22Rv1 (cell line): ENCODE measurements at regions not wholly inside any gene's neighbourhood (a gene's known extent, or its start where the extent isn't known, plus 50 kb on each side); places are given as distances from the start of the nearest gene placed in this dataset.

Source experiments
- H3K27ac ChIP-seq: fragments of 450-650 bp; 2 replicates; pipeline ENCODE4 v1.5.1; 2017
- ZFX ChIP-seq: fragments of 450-650 bp; IDR thresholded peaks from 2 replicates; pipeline ENCODE4 v1.6.1; 2017; ENCODE audit warnings: antibody characterized with exemption, borderline replicate concordance
- TF ChIP-seq, protein P1 (sequence below): fragments of 450-650 bp; IDR thresholded peaks from 2 replicates; pipeline ENCODE4 v1.5.1; 2017; ENCODE audit warnings: mild to moderate bottlenecking

DNA sequence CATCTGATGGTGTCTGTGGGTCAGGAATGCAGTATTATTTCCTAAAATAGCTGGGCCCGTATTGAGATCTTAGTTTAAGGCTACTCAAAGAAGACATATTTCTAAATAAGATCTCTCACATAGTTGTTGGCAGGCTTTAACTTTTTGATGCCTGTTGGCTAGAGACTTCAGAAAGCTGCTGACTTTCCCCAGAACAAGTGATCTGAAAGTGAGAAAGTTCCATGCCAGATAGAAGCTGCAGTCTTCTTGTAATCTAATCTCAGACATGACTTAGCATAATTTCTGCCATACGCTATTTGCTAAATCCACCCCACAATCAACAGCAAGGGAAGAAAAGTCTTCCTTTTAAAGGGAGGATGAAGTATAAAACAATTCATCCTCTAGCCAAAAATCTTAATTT, 867.1 kb downstream of the IGSF11 start:
- TF ChIP-seq, protein P1, sequence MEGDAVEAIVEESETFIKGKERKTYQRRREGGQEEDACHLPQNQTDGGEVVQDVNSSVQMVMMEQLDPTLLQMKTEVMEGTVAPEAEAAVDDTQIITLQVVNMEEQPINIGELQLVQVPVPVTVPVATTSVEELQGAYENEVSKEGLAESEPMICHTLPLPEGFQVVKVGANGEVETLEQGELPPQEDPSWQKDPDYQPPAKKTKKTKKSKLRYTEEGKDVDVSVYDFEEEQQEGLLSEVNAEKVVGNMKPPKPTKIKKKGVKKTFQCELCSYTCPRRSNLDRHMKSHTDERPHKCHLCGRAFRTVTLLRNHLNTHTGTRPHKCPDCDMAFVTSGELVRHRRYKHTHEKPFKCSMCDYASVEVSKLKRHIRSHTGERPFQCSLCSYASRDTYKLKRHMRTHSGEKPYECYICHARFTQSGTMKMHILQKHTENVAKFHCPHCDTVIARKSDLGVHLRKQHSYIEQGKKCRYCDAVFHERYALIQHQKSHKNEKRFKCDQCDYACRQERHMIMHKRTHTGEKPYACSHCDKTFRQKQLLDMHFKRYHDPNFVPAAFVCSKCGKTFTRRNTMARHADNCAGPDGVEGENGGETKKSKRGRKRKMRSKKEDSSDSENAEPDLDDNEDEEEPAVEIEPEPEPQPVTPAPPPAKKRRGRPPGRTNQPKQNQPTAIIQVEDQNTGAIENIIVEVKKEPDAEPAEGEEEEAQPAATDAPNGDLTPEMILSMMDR, result no peak
- TF ChIP-seq ZFX, result no peak
- H3K27ac ChIP-seq, result no peak overlapping the region

DNA sequence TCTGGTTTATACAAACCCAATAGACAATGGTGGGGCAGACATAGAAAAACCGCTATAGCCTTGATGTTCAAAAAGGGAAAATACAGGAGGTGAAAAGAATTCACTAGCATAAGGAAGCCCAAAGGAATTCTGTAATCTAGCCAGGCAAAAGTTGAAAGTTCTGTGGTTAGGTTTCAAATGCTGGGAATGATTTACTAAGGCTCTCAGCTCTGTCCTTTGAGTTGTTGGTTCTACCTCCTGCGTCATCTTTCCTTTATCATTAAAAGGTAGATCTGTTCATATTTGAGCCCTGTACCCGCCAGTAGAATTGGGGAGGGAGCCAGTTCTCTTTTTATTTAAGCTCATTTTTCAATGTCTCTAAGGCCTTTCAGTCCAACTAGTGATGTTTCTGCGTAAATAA, 866.5 kb downstream of the IGSF11 start:
- TF ChIP-seq, protein P1, result no peak
- no peak for TF ChIP-seq ZFX
- no peak overlapping the region for H3K27ac ChIP-seq

DNA sequence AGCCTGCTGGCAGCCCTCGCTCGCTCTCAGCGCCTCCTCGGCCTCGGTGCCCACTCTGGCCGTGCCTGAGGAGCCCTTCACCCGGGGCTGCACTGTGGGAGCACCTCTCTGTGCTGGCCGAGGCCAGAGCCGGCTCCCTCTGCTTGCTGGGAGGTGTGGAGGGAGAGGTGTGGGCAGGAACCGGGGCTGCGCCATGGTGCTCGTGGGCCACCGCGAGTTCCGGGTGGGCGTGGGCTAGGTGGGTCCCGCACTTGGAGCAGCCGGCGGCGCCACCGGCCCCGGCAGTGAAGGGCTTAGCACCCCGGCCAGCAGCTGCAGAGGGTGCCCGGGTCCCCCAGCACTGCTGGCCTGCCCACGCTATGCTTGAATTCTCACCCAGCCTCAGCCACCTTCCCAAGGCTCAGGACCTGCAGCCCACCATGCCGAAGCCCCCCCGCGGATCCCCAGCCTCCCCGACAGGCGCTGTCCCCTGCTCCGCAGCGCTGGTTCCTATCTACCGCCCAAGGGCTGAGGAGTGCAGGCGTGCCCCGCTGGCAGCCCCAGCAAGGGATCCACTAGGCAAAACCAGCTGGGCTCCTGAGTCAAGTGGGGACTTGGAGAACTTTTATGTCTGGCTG, 863.3 kb downstream of the IGSF11 start:
- no peak overlapping the region for H3K27ac ChIP-seq
- TF ChIP-seq, protein P1, result no peak
- TF ChIP-seq ZFX, result no peak

DNA sequence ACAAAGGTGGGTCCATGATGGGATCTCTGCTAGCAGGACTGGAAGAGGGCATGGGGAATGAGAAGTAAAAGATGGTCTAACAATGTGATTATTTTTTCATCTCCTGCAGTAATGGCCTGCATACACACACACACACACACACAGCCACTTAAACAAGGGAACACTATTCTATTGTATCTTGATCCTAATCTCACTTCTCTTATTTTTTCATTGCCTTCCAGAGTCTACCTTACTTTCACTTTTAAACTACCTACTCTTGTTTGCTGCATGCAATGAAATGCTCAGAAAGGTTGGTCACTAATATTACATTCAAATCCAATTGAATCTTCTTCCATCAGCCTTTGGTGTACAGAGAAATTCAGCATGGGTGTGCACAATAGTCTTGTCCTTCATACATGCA, 853.8 kb downstream of the IGSF11 start:
- H3K27ac ChIP-seq, result no peak overlapping the region
- TF ChIP-seq ZFX, result no peak
- TF ChIP-seq, protein P1, result no peak

DNA sequence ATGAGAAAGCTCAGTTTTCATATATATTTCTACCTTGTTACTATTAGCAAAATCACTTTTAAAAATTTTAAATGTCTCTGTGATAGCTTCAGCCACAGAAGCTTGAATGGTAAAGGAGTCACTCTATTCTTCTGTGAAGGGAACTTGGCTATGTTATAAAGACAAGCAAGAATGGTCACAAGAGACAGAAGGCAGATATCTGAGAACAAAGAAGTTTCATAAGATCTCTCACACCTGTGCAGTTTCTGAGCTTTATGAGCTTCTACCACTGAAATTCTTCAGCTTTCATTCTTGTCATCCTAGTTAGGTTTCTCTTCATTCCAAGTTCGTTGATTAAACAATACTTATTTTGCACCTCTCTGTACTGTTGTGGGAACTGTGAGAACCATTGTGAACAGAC, 853.4 kb downstream of the IGSF11 start:
- no peak overlapping the region for H3K27ac ChIP-seq
- TF ChIP-seq ZFX, result no peak
- TF ChIP-seq, protein P1, result no peak

DNA sequence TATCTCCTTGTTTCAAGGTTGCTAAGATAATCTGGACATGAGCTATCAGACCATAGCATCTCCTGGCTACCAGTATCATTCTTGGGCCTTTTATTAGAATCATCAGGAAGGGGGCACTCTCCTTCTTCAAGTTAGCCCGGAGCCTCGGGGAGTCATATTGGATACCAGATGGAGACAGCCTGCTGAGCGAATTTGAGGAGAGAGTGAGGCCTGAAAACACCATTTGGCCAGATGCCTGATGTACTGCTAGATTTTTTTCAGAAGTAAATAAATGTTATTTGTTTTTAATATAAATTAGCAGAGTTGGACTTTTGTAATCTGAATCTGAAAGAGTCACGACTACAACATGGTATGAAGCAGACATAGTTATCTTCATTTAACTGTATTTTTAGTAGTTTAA, 848.6 kb downstream of the IGSF11 start:
- TF ChIP-seq ZFX, result no peak
- TF ChIP-seq, protein P1, result no peak
- no peak overlapping the region for H3K27ac ChIP-seq

DNA sequence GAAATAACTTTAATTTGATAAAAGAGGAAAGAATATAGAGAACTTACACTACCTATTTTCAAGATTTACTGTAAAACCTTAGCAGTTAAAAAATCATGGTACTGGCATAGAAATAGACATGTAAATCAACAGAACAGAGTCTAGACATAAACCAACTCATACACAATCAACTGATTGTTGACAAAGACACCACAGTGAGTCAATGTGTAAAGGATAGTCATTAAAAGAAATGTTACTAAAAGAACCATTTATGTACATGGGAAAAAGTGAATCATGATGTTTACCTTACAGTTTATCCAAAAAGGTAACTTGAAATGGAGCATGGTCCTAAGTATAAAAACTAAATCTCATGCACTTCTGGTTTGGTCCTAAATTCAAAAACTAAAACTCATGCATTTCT, 847.4 kb downstream of the IGSF11 start:
- TF ChIP-seq, protein P1, result no peak
- TF ChIP-seq ZFX, result no peak
- H3K27ac ChIP-seq, result no peak overlapping the region
